ENCODE measurements at regions not wholly inside any gene's neighbourhood (a gene's known extent, or its start where the extent isn't known, plus 50 kb on each side); places are given as distances from the start of the nearest gene placed in this dataset.
"Not testable (repeated sequence)": the region's sequence is repeated elsewhere in the genome, so short reads cannot be mapped to it uniquely, and the experiment has no call there.

DNA sequence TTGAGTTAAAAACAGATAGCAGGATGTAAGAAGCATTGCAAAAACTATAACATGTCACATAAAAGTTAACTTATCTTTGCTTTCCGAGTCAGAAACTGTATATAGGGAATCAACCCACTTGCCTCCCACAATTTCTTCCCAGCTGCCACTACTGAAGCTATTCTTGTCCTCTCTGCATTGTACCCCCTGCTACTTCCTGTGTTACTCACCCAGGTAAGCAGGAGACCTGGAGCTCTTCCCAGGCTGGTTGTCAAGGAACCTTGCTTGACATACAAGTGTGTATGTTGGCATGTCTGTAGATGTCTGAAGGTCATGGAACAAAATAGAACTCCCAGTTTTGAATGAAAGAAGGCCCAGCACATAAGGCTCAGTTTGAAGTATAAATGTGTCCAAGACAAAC is 74.3 kb upstream of the LRRC4C start:
- Histone ChIP-seq H3K36me3 (replicated peaks in 1 of 2; ENCODE audit: insufficient read depth in 1 of 2, low read depth in 2 of 2) (no peaks in the 10 kb centered on the region), H3K9me3 (no peaks in the 10 kb centered on the region), H3K4me1 (no peaks in the 10 kb centered on the region), H3K27me3 (no peaks in the 10 kb centered on the region), H3K4me3 (no peak overlapping the region), H3K27ac (no peak overlapping the region)
- DNase-seq = peak in 1 of 4 donors; percentile 63
- no peak for ATAC-seq
- whole genome bisulfite sequencing, 2 donors = 36 to 56% methylated on average over 1 of the region's 1 CpG
- intact Hi-C loops (cut with DNase I) = no loop called here
- TF ChIP-seq, protein P1, sequence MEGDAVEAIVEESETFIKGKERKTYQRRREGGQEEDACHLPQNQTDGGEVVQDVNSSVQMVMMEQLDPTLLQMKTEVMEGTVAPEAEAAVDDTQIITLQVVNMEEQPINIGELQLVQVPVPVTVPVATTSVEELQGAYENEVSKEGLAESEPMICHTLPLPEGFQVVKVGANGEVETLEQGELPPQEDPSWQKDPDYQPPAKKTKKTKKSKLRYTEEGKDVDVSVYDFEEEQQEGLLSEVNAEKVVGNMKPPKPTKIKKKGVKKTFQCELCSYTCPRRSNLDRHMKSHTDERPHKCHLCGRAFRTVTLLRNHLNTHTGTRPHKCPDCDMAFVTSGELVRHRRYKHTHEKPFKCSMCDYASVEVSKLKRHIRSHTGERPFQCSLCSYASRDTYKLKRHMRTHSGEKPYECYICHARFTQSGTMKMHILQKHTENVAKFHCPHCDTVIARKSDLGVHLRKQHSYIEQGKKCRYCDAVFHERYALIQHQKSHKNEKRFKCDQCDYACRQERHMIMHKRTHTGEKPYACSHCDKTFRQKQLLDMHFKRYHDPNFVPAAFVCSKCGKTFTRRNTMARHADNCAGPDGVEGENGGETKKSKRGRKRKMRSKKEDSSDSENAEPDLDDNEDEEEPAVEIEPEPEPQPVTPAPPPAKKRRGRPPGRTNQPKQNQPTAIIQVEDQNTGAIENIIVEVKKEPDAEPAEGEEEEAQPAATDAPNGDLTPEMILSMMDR (IDR thresholded peaks at IDR 0.05) = no peak
- TF ChIP-seq POLR2A (IDR thresholded peaks at IDR 0.05) = no peak

DNA sequence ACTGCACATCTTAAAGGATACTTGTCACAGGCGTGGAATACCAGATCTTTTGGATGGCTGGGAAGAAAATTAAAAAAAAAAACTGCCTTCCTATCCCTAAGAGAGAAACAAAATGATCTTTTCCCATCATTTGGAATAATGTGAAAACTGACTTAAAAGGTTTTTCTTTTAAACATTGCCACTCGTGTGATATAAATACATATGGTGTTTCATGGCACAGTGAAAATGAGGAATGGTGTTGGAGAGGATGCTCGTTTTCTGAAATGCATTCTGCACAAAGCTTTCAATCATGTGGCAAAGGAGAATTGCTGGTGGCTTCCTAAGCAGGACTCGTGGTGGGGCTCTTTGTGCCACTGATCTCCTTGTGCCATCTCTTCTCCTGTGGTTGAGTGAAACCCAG is 74.9 kb upstream of the LRRC4C start:
- Histone ChIP-seq H3K4me3 (no peak overlapping the region), H3K4me1 (no peaks in the 10 kb centered on the region), H3K27me3 (no peaks in the 10 kb centered on the region), H3K9me3 (no peaks in the 10 kb centered on the region), H3K27ac (no peak overlapping the region), H3K36me3 (replicated peaks in 1 of 2; ENCODE audit: insufficient read depth in 1 of 2, low read depth in 2 of 2) (no peaks in the 10 kb centered on the region)
- no peak for TF ChIP-seq POLR2A (IDR thresholded peaks at IDR 0.05)
- DNase-seq (no peak), ATAC-seq (no peak)
- intact Hi-C loops (cut with DNase I) = no loop called here
- WGBS, 2 donors = 31 to 42% methylated on average over 4 of the region's 4 CpGs

DNA sequence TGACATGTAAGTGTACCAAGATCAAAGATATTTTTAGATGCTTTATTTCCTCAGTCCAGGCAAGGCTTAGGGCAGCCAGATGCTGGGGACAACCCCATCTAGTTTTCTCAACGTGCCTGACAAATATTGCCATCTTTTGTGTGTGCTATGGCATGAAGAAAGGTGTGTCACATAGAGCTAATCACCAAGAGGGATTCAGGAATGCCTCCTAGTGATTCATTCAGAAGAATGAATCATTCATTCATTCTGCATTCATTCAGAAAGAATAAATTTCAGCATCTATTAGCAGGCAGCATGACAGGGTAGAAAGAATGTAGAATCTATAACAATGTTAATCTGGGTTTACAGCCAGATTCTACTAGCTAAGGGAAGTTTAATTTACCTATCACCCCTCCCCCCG is 75.4 kb upstream of the LRRC4C start:
- Histone ChIP-seq H3K4me3 (no peak overlapping the region), H3K4me1 (no peaks in the 10 kb centered on the region), H3K27ac (no peak overlapping the region), H3K9me3 (no peaks in the 10 kb centered on the region), H3K36me3 (replicated peaks in 1 of 2; ENCODE audit: insufficient read depth in 1 of 2, low read depth in 2 of 2) (no peaks in the 10 kb centered on the region), H3K27me3 (no peaks in the 10 kb centered on the region)
- WGBS, 2 donors = 27 to 30% methylated on average over 2 of the region's 2 CpGs
- intact Hi-C loops (cut with DNase I) = no loop called here
- TF ChIP-seq POLR2A (IDR thresholded peaks at IDR 0.05) = no peak
- TF ChIP-seq, protein P1 (IDR thresholded peaks at IDR 0.05) = no peak
- DNase-seq = no peak
- ATAC-seq = no peak

DNA sequence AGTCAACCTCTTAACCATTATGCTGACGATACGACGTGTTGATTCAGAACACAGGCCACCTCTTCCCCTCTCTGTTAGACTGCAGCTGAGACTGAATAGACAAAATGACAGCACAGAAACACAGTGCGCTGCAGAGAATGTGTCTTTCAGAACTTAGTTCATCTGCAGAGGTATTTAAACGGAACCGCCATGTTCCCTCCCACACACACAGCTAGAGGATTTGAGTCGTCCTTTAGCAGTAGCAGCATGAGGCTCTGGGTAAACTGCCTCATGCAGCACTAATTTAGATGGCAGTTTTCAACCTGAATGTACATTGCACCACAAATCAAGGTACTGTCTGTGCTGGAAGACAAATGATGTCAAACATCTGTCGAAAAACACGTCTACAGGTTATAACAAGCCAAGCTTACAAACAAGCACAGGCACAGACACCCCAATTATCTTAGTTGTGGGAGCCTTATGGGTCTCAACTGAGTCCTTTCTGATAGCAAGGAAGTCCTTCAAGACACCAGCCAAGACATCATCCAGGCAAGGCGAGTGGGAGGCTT is 76.6 kb upstream of the LRRC4C start:
- 63 to 66% methylated on average over 10 of the region's 10 CpGs for WGBS, 2 donors
- no peaks in the 10 kb centered on the region for H3K4me1 ChIP-seq
- no peaks in the 10 kb centered on the region for H3K27me3 ChIP-seq
- H3K27ac ChIP-seq = no peak overlapping the region
- TF ChIP-seq, protein P1 (IDR thresholded peaks at IDR 0.05) = no peak
- no peak for TF ChIP-seq POLR2A (IDR thresholded peaks at IDR 0.05)
- no peaks in the 10 kb centered on the region for H3K36me3 ChIP-seq (replicated peaks in 1 of 2; ENCODE audit: insufficient read depth in 1 of 2, low read depth in 2 of 2)
- ATAC-seq (no peak), DNase-seq (no peak)
- intact Hi-C loops (cut with DNase I) = no loop called here
- no peak overlapping the region for H3K4me3 ChIP-seq
- H3K9me3 ChIP-seq = no peaks in the 10 kb centered on the region

DNA sequence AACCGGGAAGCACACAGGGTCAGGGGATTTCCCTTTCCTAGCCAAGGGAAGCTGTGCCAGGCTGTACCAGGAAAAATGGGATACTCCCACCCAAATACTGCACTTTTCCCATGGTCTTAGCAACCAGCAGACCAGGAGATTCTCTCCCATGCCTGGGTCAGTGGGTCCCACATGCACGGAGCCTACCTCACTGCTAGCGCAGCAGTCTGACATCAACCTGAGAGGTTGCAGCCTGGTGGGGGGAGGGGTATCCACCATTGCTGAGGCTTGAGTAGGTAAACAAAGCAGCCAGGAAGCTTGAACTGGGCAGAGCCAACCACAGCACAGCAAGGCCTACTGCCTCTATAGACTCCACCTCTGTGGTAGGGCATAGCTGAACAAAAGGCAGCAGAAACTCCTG is 85.5 kb upstream of the LRRC4C start:
- H3K27me3 ChIP-seq; H3K27ac ChIP-seq; intact Hi-C loops (cut with DNase I); ATAC-seq; H3K36me3 ChIP-seq (replicated peaks in 1 of 2; ENCODE audit: insufficient read depth in 1 of 2, low read depth in 2 of 2); H3K4me3 ChIP-seq; H3K9me3 ChIP-seq; DNase-seq; H3K4me1 ChIP-seq: not testable (repeated sequence)
- 63 to 87% methylated on average over 3 of the region's 3 CpGs for WGBS, 2 donors

DNA sequence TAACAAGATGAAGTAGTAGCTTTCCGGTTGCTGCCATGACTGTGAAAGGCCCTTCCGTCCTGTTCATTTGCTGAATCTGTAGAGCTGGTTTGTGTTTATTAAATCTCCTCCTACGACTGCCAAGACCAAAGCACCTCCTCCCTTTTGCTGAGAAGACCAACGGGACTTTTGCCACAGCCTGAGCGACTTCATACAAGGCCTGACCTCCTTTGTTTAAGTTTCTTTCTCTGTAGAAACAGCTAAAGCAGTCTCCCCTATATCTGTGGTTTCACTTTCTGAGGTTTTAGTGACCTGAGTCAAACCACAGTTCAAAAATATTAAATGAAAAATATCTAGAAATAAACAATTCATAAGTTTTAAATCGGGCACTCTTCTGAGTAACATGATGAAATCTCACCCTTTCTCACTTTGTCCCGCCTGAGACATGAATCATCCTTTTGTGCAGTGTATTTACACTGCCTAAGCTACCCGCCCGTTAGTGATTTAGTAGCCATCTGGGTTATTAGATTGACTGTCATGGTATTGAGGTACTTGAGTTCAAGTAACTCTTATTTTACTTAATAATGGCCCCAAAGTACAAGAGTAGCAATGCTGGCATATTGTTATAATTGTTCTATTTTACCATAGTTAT is 119.1 kb upstream of the LRRC4C start:
- WGBS, 2 donors = 49 to 68% methylated on average over 9 of the region's 9 CpGs
- H3K27ac ChIP-seq = no peak overlapping the region
- no peaks in the 10 kb centered on the region for H3K4me1 ChIP-seq
- no peak for ATAC-seq
- no peak overlapping the region for H3K4me3 ChIP-seq
- no peak for TF ChIP-seq POLR2A (IDR thresholded peaks at IDR 0.05)
- TF ChIP-seq, protein P1 (IDR thresholded peaks at IDR 0.05) = no peak
- intact Hi-C loops (cut with DNase I) = no loop called here
- no peaks in the 10 kb centered on the region for H3K27me3 ChIP-seq
- no peaks in the 10 kb centered on the region for H3K9me3 ChIP-seq
- DNase-seq = no peak
- H3K36me3 ChIP-seq (replicated peaks in 1 of 2; ENCODE audit: insufficient read depth in 1 of 2, low read depth in 2 of 2) = no peaks in the 10 kb centered on the region
